A549 (cell line): ENCODE measurements at regions not wholly inside any gene's neighbourhood (a gene's known extent, or its start where the extent isn't known, plus 50 kb on each side); places are given as distances from the start of the nearest gene placed in this dataset.

Experiments
- CHD2 ChIP-seq: fragments of 150-350 bp; IDR thresholded peaks from 2 replicates; pipeline ENCODE4 v1.6.1; 2014; ENCODE audit warnings: low read length; ENCODE audit not compliant: partially characterized antibody
- CTCF ChIP-seq: fragments of >200 bp; sonication (Bioruptor Twin); formaldehyde crosslinking; IDR thresholded peaks from 3 replicates; pipeline ENCODE4 v1.5.1; 2016
- MAX ChIP-seq: IDR thresholded peaks from 2 replicates; pipeline ENCODE4 v1.6.1; 2012
- RCOR1 ChIP-seq: fragments of 150-350 bp; IDR thresholded peaks from 2 replicates; pipeline ENCODE4 v1.6.1; 2014; ENCODE audit warnings: antibody characterized with exemption, low read length, low read depth

GRCh38 chr11:13073119-13073981 is 64.2 kb downstream of the RASSF10 start:
- TF ChIP-seq CHD2 (no peak), CTCF (no peak), MAX (peak; percentile 87), RCOR1 (no peak)
